HepG2 (cell line): ENCODE measurements at regions not wholly inside any gene's neighbourhood (a gene's known extent, or its start where the extent isn't known, plus 50 kb on each side); places are given as distances from the start of the nearest gene placed in this dataset.

Source experiments
- ATAC-seq: fragments of 200-7000 bp; cut with Tn5 transposase; 3 replicates; pipeline ENCODE4 v1.9.1; 2020; ENCODE audit warnings: mild to moderate bottlenecking, moderate library complexity
- BruUV-seq: library from RNA; stranded (reverse); fragments of 400-500 nt; replicated peaks from 2 replicates; lab custom pipeline; 2021; lab: Mats Ljungman, UMichigan
- CTCF ChIA-PET: fragments of 300-600 bp; formaldehyde crosslinking; extraction: SDS; loops from one replicate; lab custom pipeline; 2021; ENCODE audit warnings: low total read pairs, inconsistent platforms, low intra/inter-chr PET ratio; lab: Yijun Ruan, JAX
- POLR2A ChIA-PET: fragments of 350-600 bp; sonication (Branson Sonifier 250); formaldehyde crosslinking; loops from one replicate; lab custom pipeline; 2020; ENCODE audit warnings: antibody characterized with exemption, inconsistent platforms; lab: Yijun Ruan, JAX
- DNase-seq: peaks from one replicate; pipeline ENCODE4 v3.0.0-alpha.2; 2015; ENCODE audit warnings: low spot score
- FAIRE-seq: peaks from 3 replicates; lab custom pipeline; 2011; peaks lifted over from hg19 to GRCh38; lab: Jason Lieb, UNC
- H2AFZ ChIP-seq: one replicate; pipeline ENCODE4 v1.6.1; 2011; ENCODE audit warnings: low read length, inconsistent platforms
- H3K27ac ChIP-seq: fragments of 300-600 bp; 3 replicates; pipeline ENCODE4 v1.8.0; 2011; ENCODE audit warnings: mixed run types, mild to moderate bottlenecking, mixed read lengths, low read length, inconsistent platforms; ENCODE audit not compliant: insufficient read depth; ENCODE audit errors: extremely low read length
- H3K27me3 ChIP-seq, 2 experiments: fragments of 200-600 bp in 1 of 2; 2 replicates in 1 of 2; 3 replicates in 1 of 2; pipeline versions ENCODE4 v1.6.0 to v1.8.0; 2011; ENCODE audit warnings: low read length in 2 of 2, mild to moderate bottlenecking in 2 of 2, moderate library complexity in 2 of 2, inconsistent platforms in 1 of 2; ENCODE audit not compliant: insufficient read depth in 2 of 2, control insufficient read depth in 1 of 2
- H3K36me3 ChIP-seq, 2 experiments: fragments of 200-600 bp in 1 of 2; replicated peaks in 1 of 2; 2 replicates in 1 of 2; 3 replicates in 1 of 2; pipeline versions ENCODE4 v1.5.1 to v1.8.0; 2011; ENCODE audit warnings: low read length in 2 of 2, inconsistent platforms in 1 of 2; ENCODE audit not compliant: insufficient read depth in 2 of 2, control insufficient read depth in 1 of 2
- H3K4me1 ChIP-seq: 2 replicates; pipeline ENCODE4 v1.5.1; 2012; ENCODE audit warnings: low read length, inconsistent platforms; ENCODE audit not compliant: insufficient read depth
- H3K4me2 ChIP-seq: 2 replicates; pipeline ENCODE4 v1.6.0; 2011; ENCODE audit warnings: low read depth, low read length, inconsistent platforms
- H3K4me3 ChIP-seq, 3 experiments: fragments of 200-600 bp in 1 of 3; sonication (generic), shearing (Covaris generic) in 1 of 3; replicated peaks in 1 of 3; 2 replicates each; pipeline ENCODE4 v1.5.1; 2011 to 2016; ENCODE audit warnings: low read length in 3 of 3, inconsistent platforms in 2 of 3, low read depth in 2 of 3, mild to moderate bottlenecking in 2 of 3, control low read depth in 1 of 3, mixed read lengths in 1 of 3; ENCODE audit not compliant: insufficient read depth in 1 of 3
- H3K79me2 ChIP-seq: one replicate; pipeline ENCODE4 v1.6.1; 2011; ENCODE audit warnings: low read length, inconsistent platforms; ENCODE audit not compliant: insufficient read depth
- H3K9ac ChIP-seq: 2 replicates; pipeline ENCODE4 v1.6.0; 2011; ENCODE audit warnings: mild to moderate bottlenecking, low read depth, low read length, inconsistent platforms; ENCODE audit not compliant: insufficient read depth
- H3K9me3 ChIP-seq: 2 replicates; pipeline ENCODE4 v1.5.1; 2012; ENCODE audit warnings: mild to moderate bottlenecking, low read length
- H4K20me1 ChIP-seq: 2 replicates; pipeline ENCODE4 v1.6.0; 2011; ENCODE audit warnings: inconsistent platforms, mild to moderate bottlenecking, low read length, moderate library complexity; ENCODE audit not compliant: insufficient read depth
- CC2D1A ChIP-seq: sonication (generic); formaldehyde crosslinking; IDR thresholded peaks from 2 replicates; pipeline ENCODE4 v1.8.1; 2023; ENCODE audit warnings: mild to moderate bottlenecking, missing genetic modification reagents
- ELF3 ChIP-seq: IDR thresholded peaks from 2 replicates; pipeline ENCODE4 v1.6.1; 2016; ENCODE audit warnings: missing genetic modification reagents, missing compliant biosample characterization
- ISL2 ChIP-seq: sonication (generic); formaldehyde crosslinking; IDR thresholded peaks from 2 replicates; pipeline ENCODE4 v1.5.0; 2020; ENCODE audit warnings: missing genetic modification reagents
- MEIS2 ChIP-seq: sonication (generic); formaldehyde crosslinking; IDR thresholded peaks from 2 replicates; pipeline ENCODE4 v1.9.0; 2021; ENCODE audit warnings: mild to moderate bottlenecking, missing genetic modification reagents
- NFATC3 ChIP-seq: sonication (generic); formaldehyde crosslinking; IDR thresholded peaks from 2 replicates; pipeline ENCODE4 v1.5.1; 2020; ENCODE audit warnings: mild to moderate bottlenecking, missing genetic modification reagents
- SALL2 ChIP-seq: sonication (generic); formaldehyde crosslinking; IDR thresholded peaks from 2 replicates; pipeline ENCODE4 v1.8.1; 2023; ENCODE audit warnings: mild to moderate bottlenecking, missing genetic modification reagents, inconsistent platforms
- YEATS4 ChIP-seq: sonication (generic); formaldehyde crosslinking; IDR thresholded peaks from 2 replicates; pipeline ENCODE4 v1.4.0; 2020; ENCODE audit warnings: missing genetic modification reagents, borderline replicate concordance
- ZKSCAN1 ChIP-seq: fragments of 150-350 bp; IDR thresholded peaks from 2 replicates; pipeline ENCODE4 v1.6.1; 2014; ENCODE audit warnings: low read length
- ZNF326 ChIP-seq: sonication (generic); formaldehyde crosslinking; IDR thresholded peaks from 2 replicates; pipeline ENCODE4 v1.4.0; 2020; ENCODE audit warnings: missing genetic modification reagents, borderline replicate concordance
- ZNF772 ChIP-seq: sonication (generic); formaldehyde crosslinking; IDR thresholded peaks from 2 replicates; pipeline ENCODE4 v1.5.0; 2020; ENCODE audit warnings: mild to moderate bottlenecking, missing genetic modification reagents
- ZNF792 ChIP-seq: IDR thresholded peaks from 2 replicates; pipeline ENCODE4 v1.6.1; 2016
- WGBS: methylation state at CpG from one replicate; pipeline ENCODE4 v1.1.6; 2017; ENCODE audit warnings: low lambda C conversion rate; 5-methylcytosine and 5-hydroxymethylcytosine counted together
- in situ Hi-C: cut with HindIII; loops from 2 replicates; pipeline ENCODE4 v1.10.0; 2017; ENCODE audit warnings: low pct_unique_long_range_greater_than_20kb; ENCODE audit not compliant: extremely low pct_ligation_motif_present
- intact Hi-C: fragments of 100-400 bp; cut with micrococcal nuclease; formaldehyde crosslinking; loops from one replicate; pipeline ENCODE4 v1.10.0; 2022; ENCODE audit not compliant: unreplicated experiment
- TF ChIP-seq, protein P1 (sequence below): sonication (generic); formaldehyde crosslinking; IDR thresholded peaks from 2 replicates; pipeline ENCODE4 v1.9.0; 2021; ENCODE audit warnings: mild to moderate bottlenecking, missing genetic modification reagents
- TF ChIP-seq, protein P2 (sequence below): IDR thresholded peaks from 2 replicates; pipeline ENCODE4 v1.6.1; 2016; ENCODE audit warnings: low read depth
- TF ChIP-seq, protein P3 (sequence below): sonication (generic); formaldehyde crosslinking; IDR thresholded peaks from 2 replicates; pipeline ENCODE4 v1.4.0; 2020; ENCODE audit warnings: missing genetic modification reagents

- POLR2A ChIA-PET: no interaction called here
- Histone ChIP-seq H3K9ac (no peak overlapping the region), H3K4me1 (no peaks in the 10 kb centered on the region), H2AFZ (no peak overlapping the region), H3K27ac (no peak overlapping the region), H3K4me2 (no peak overlapping the region), H4K20me1 (no peaks in the 10 kb centered on the region), H3K36me3 (no peaks in the 10 kb centered on the region; a peak in 1 of 5 replicates), H3K79me2 (no peaks in the 10 kb centered on the region), H3K9me3 (no peaks in the 10 kb centered on the region), H3K27me3 (peaks cover 8 to 44% of the 10 kb centered on the region in 2 experiments; a peak in 4 of 5 replicates), H3K4me3 (no peak overlapping the region)
- CTCF ChIA-PET: no interaction called here
- DNase-seq (no peak), FAIRE-seq (no peak), ATAC-seq (no peak)
- intact Hi-C loops (no loop called here), in situ Hi-C loops (no loop called here)
- no TSS peak for BruUV-seq
- WGBS: 28% methylated on average over 12 of the region's 20 CpGs
- no peak for TF ChIP-seq NFATC3 (CRISPR knock-in tag)
- no peak for TF ChIP-seq ZNF326 (CRISPR knock-in tag)
- no peak for TF ChIP-seq ISL2 (CRISPR knock-in tag)
- TF ChIP-seq SALL2 (CRISPR knock-in tag): no peak
- no peak for TF ChIP-seq ZNF772
- TF ChIP-seq, protein P1, sequence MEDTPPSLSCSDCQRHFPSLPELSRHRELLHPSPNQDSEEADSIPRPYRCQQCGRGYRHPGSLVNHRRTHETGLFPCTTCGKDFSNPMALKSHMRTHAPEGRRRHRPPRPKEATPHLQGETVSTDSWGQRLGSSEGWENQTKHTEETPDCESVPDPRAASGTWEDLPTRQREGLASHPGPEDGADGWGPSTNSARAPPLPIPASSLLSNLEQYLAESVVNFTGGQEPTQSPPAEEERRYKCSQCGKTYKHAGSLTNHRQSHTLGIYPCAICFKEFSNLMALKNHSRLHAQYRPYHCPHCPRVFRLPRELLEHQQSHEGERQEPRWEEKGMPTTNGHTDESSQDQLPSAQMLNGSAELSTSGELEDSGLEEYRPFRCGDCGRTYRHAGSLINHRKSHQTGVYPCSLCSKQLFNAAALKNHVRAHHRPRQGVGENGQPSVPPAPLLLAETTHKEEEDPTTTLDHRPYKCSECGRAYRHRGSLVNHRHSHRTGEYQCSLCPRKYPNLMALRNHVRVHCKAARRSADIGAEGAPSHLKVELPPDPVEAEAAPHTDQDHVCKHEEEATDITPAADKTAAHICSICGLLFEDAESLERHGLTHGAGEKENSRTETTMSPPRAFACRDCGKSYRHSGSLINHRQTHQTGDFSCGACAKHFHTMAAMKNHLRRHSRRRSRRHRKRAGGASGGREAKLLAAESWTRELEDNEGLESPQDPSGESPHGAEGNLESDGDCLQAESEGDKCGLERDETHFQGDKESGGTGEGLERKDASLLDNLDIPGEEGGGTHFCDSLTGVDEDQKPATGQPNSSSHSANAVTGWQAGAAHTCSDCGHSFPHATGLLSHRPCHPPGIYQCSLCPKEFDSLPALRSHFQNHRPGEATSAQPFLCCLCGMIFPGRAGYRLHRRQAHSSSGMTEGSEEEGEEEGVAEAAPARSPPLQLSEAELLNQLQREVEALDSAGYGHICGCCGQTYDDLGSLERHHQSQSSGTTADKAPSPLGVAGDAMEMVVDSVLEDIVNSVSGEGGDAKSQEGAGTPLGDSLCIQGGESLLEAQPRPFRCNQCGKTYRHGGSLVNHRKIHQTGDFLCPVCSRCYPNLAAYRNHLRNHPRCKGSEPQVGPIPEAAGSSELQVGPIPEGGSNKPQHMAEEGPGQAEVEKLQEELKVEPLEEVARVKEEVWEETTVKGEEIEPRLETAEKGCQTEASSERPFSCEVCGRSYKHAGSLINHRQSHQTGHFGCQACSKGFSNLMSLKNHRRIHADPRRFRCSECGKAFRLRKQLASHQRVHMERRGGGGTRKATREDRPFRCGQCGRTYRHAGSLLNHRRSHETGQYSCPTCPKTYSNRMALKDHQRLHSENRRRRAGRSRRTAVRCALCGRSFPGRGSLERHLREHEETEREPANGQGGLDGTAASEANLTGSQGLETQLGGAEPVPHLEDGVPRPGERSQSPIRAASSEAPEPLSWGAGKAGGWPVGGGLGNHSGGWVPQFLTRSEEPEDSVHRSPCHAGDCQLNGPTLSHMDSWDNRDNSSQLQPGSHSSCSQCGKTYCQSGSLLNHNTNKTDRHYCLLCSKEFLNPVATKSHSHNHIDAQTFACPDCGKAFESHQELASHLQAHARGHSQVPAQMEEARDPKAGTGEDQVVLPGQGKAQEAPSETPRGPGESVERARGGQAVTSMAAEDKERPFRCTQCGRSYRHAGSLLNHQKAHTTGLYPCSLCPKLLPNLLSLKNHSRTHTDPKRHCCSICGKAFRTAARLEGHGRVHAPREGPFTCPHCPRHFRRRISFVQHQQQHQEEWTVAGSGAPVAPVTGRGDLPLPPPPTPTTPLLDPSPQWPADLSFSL (CRISPR knock-in tag): no peak
- TF ChIP-seq ELF3: no peak
- TF ChIP-seq YEATS4 (CRISPR knock-in tag): no peak
- no peak for TF ChIP-seq ZNF792 (CRISPR knock-in tag)
- TF ChIP-seq ZKSCAN1: no peak
- TF ChIP-seq MEIS2 (CRISPR knock-in tag): no peak
- TF ChIP-seq CC2D1A (CRISPR knock-in tag): no peak
- TF ChIP-seq, protein P2, sequence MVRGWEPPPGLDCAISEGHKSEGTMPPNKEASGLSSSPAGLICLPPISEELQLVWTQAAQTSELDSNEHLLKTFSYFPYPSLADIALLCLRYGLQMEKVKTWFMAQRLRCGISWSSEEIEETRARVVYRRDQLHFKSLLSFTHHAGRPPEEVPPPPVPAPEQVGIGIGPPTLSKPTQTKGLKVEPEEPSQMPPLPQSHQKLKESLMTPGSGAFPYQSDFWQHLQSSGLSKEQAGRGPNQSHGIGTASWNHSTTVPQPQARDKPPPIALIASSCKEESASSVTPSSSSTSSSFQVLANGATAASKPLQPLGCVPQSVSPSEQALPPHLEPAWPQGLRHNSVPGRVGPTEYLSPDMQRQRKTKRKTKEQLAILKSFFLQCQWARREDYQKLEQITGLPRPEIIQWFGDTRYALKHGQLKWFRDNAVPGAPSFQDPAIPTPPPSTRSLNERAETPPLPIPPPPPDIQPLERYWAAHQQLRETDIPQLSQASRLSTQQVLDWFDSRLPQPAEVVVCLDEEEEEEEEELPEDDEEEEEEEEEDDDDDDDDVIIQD (CRISPR knock-in tag): no peak
- TF ChIP-seq, protein P3, sequence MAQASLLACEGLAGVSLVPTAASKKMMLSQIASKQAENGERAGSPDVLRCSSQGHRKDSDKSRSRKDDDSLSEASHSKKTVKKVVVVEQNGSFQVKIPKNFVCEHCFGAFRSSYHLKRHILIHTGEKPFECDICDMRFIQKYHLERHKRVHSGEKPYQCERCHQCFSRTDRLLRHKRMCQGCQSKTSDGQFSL (CRISPR knock-in tag): no peak
Observed at GRCh38 chr5:2382776-2383697, 368.4 kb downstream of the IRX2 start.
